Retinal pigment epithelial cell (primary cell): ENCODE measurements at regions not wholly inside any gene's neighbourhood (a gene's known extent, or its start where the extent isn't known, plus 50 kb on each side); places are given as distances from the start of the nearest gene placed in this dataset.

ENCODE experiments used
- DNase-seq: peaks from one replicate; pipeline ENCODE4 v3.0.0-alpha.2; 2010; ENCODE audit warnings: low read depth
- H3K4me3 ChIP-seq: 2 replicates; pipeline ENCODE4 v1.5.1; 2011; ENCODE audit warnings: mild to moderate bottlenecking, low read length, control low read depth, moderate library complexity
- CTCF ChIP-seq: conservative IDR thresholded peaks from 2 replicates; pipeline ENCODE4 v1.5.1; 2011; ENCODE audit warnings: low read depth, low read length, control low read depth, inconsistent platforms

GRCh38 chr10:29033311-29033940 is 255.4 kb upstream of the LYZL1 start:
- H3K4me3 ChIP-seq, result no peak overlapping the region
- no peak for DNase-seq
- no peak for TF ChIP-seq CTCF

GRCh38 chr10:29034592-29034991 is 254.3 kb upstream of the LYZL1 start:
- TF ChIP-seq CTCF, result no peak
- no peak for DNase-seq
- H3K4me3 ChIP-seq, result no peak overlapping the region

GRCh38 chr10:29035721-29036120 is 253.1 kb upstream of the LYZL1 start:
- TF ChIP-seq CTCF, result no peak
- no peak overlapping the region for H3K4me3 ChIP-seq
- DNase-seq, result no peak

- H3K4me3 ChIP-seq, result no peak overlapping the region
- no peak for DNase-seq
- TF ChIP-seq CTCF, result no peak
Measured at GRCh38 chr10:29037348-29038113, 251.3 kb upstream of the LYZL1 start.

DNA sequence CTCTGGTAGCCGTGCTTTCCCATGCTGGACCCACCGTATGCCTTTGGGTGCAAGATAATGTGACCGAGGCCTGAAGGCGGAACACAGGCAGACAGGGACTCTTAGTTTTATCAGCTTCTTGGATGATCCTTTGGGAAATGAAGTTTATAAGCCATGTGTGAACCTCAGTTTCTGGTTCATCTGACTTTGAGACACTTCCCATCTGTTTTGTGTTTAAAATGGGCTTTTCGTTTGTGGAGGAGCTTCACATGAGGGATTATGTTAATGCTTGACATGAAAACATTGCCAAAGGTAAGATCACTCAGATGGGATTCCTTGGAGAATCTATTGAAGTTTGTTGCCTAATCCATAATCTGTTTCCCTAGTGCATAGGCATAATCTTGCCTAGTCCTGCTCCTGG is 249.8 kb upstream of the LYZL1 start:
- DNase-seq, result no peak
- no peak for TF ChIP-seq CTCF
- H3K4me3 ChIP-seq, result no peak overlapping the region

GRCh38 chr10:29039677-29040189 is 249.1 kb upstream of the LYZL1 start:
- DNase-seq, result peak; percentile 77
- no peak for TF ChIP-seq CTCF

GRCh38 chr10:29041616-29042015 is 247.3 kb upstream of the LYZL1 start:
- no peak for TF ChIP-seq CTCF
- no peak overlapping the region for H3K4me3 ChIP-seq
- DNase-seq, result no peak

More at GRCh38 chr10:29039677-29040189, 249.1 kb upstream of the LYZL1 start:
- H3K4me3 ChIP-seq, result no peak overlapping the region
